Breast epithelium (tissue), 3 donors: ENCODE measurements at regions not wholly inside any gene's neighbourhood (a gene's known extent, or its start where the extent isn't known, plus 50 kb on each side); places are given as distances from the start of the nearest gene placed in this dataset.

Source experiments
- CTCF ChIP-seq, 3 donors: fragments of 450-650 bp; IDR thresholded peaks; one replicate each; pipeline ENCODE4 v1.5.1; 2016 to 2017; ENCODE audit warnings: antibody characterized with exemption in 3 of 3, mild to moderate bottlenecking in 3 of 3, moderate library complexity in 3 of 3
- POLR2A ChIP-seq: fragments of 450-650 bp; IDR thresholded peaks from one replicate; pipeline ENCODE4 v1.6.1; 2016; ENCODE audit warnings: antibody characterized with exemption, mild to moderate bottlenecking, moderate library complexity

- TF ChIP-seq CTCF (IDR thresholded peaks at IDR 0.05) (no peak), POLR2A (no peak)
Observed at GRCh38 chr5:124587280-124587679, 159.2 kb downstream of the ZNF608 start.
